H1 (cell line): ENCODE measurements at regions not wholly inside any gene's neighbourhood (a gene's known extent, or its start where the extent isn't known, plus 50 kb on each side); places are given as distances from the start of the nearest gene placed in this dataset.

Source experiments
- CTCF ChIA-PET: fragments of 300-600 bp; sonication (Branson Sonifier 250); formaldehyde crosslinking; loops from one replicate; lab custom pipeline; 2021; ENCODE audit not compliant: partially characterized antibody; lab: Charles Lee
- POLR2A ChIA-PET: fragments of 300-600 bp; sonication (Branson Sonifier 250); formaldehyde crosslinking; loops from one replicate; lab custom pipeline; 2021; ENCODE audit warnings: inconsistent platforms; ENCODE audit not compliant: partially characterized antibody; lab: Charles Lee
- DNase-seq, 2 experiments: peaks; one replicate each; pipeline versions ENCODE4 v3.0.0 to v3.0.0-alpha.2; 2010 to 2022; ENCODE audit warnings: low spot score in 2 of 2, low read depth in 1 of 2, mixed read lengths in 1 of 2
- FAIRE-seq: peaks from 2 replicates; lab custom pipeline; 2011; peaks lifted over from hg19 to GRCh38; lab: Jason Lieb, UNC
- H2AFZ ChIP-seq: 2 replicates; pipeline ENCODE4 v1.8.1; 2012; ENCODE audit warnings: low read length, inconsistent platforms
- H2AK5ac ChIP-seq: 2 replicates; pipeline ENCODE4 v1.6.1; 2013; ENCODE audit warnings: low read depth, low read length
- H2BK120ac ChIP-seq: replicated peaks from 2 replicates; pipeline ENCODE3; 2013; ENCODE audit warnings: low read depth, low read length, inconsistent platforms
- H2BK12ac ChIP-seq: 2 replicates; pipeline ENCODE4 v1.6.1; 2013; ENCODE audit warnings: low read depth, low read length
- H2BK15ac ChIP-seq: 2 replicates; pipeline ENCODE4 v1.6.1; 2013; ENCODE audit warnings: low read length
- H2BK20ac ChIP-seq: 2 replicates; pipeline ENCODE4 v1.6.1; 2013; ENCODE audit warnings: low read length
- H2BK5ac ChIP-seq: 2 replicates; pipeline ENCODE4 v1.6.1; 2013; ENCODE audit warnings: low read depth, low read length
- H3K14ac ChIP-seq: 2 replicates; pipeline ENCODE4 v1.6.1; 2013; ENCODE audit warnings: inconsistent platforms; ENCODE audit not compliant: insufficient read length
- H3K18ac ChIP-seq: 2 replicates; pipeline ENCODE4 v1.6.1; 2013; ENCODE audit warnings: low read length; ENCODE audit errors: extremely low read depth
- H3K23ac ChIP-seq: 2 replicates; pipeline ENCODE4 v1.6.1; 2013; ENCODE audit warnings: inconsistent platforms; ENCODE audit not compliant: insufficient read length
- H3K23me2 ChIP-seq: 2 replicates; pipeline ENCODE4 v1.6.1; 2013; ENCODE audit warnings: low read depth, low read length
- H3K27ac ChIP-seq: 2 replicates; pipeline ENCODE4 v1.6.1; 2011; ENCODE audit warnings: low read depth, low read length, inconsistent platforms
- H3K27me3 ChIP-seq, 4 experiments: replicated peaks in 1 of 4; 1 replicate in 1 of 4; 2 replicates in 3 of 4; pipeline versions ENCODE4 v1.6.1 to v1.8.1; 2011 to 2013; ENCODE audit warnings: low read length in 3 of 4, mild to moderate bottlenecking in 3 of 4, inconsistent platforms in 2 of 4, mixed read lengths in 2 of 4, moderate library complexity in 1 of 4; ENCODE audit not compliant: control insufficient read depth in 3 of 4, insufficient read depth in 3 of 4; ENCODE audit errors: extremely low read depth in 1 of 4
- H3K36me3 ChIP-seq, 4 experiments: 2 replicates each; pipeline versions ENCODE4 v1.6.1 to v1.8.1; 2011 to 2013; ENCODE audit warnings: mild to moderate bottlenecking in 4 of 4, low read length in 3 of 4, moderate library complexity in 2 of 4, control low read depth in 1 of 4, inconsistent platforms in 1 of 4; ENCODE audit not compliant: insufficient read depth in 4 of 4, control insufficient read depth in 2 of 4
- H3K4ac ChIP-seq: replicated peaks from 2 replicates; pipeline ENCODE3; 2013; ENCODE audit warnings: low read length, low read depth, mixed read lengths, inconsistent platforms; ENCODE audit not compliant: insufficient read length
- H3K4me1 ChIP-seq, 4 experiments: replicated peaks in 1 of 4; 1 replicate in 1 of 4; 2 replicates in 3 of 4; pipeline versions ENCODE4 v1.6.1 to v1.8.1; 2011 to 2013; ENCODE audit warnings: low read length in 3 of 4, inconsistent platforms in 2 of 4, mixed read lengths in 1 of 4; ENCODE audit not compliant: insufficient read depth in 4 of 4, control insufficient read depth in 3 of 4
- H3K4me2 ChIP-seq, 2 experiments: 2 replicates each; pipeline versions ENCODE4 v1.6.1 to v1.8.1; 2011 to 2013; ENCODE audit warnings: low read depth in 2 of 2, low read length in 2 of 2, control low read depth in 1 of 2, inconsistent platforms in 1 of 2, mild to moderate bottlenecking in 1 of 2; ENCODE audit not compliant: insufficient read depth in 1 of 2
- H3K4me3 ChIP-seq, 4 experiments: fragments of 200-600, 300-600 bp in 1 of 4; sonication (generic), shearing (Covaris generic), sonication (Bioruptor Twin) in 1 of 4; 2 replicates each; pipeline versions ENCODE4 v1.5.1 to v1.8.1; 2011 to 2016; ENCODE audit warnings: low read length in 4 of 4, low read depth in 3 of 4, control low read depth in 2 of 4, inconsistent platforms in 2 of 4, mild to moderate bottlenecking in 2 of 4, mixed read lengths in 1 of 4, moderate library complexity in 1 of 4; ENCODE audit not compliant: insufficient read depth in 2 of 4; ENCODE audit errors: extremely low read depth in 1 of 4
- H3K56ac ChIP-seq: replicated peaks from 2 replicates; pipeline ENCODE3; 2013; ENCODE audit warnings: low read depth, mild to moderate bottlenecking, mixed read lengths, low read length, inconsistent platforms; ENCODE audit not compliant: insufficient read length
- H3K79me1 ChIP-seq: 2 replicates; pipeline ENCODE4 v1.6.1; 2013; ENCODE audit warnings: low read depth, low read length, control low read depth
- H3K79me2 ChIP-seq, 2 experiments: 2 replicates each; pipeline versions ENCODE4 v1.6.1 to v1.8.1; 2012 to 2013; ENCODE audit warnings: low read length in 2 of 2, mild to moderate bottlenecking in 2 of 2, inconsistent platforms in 1 of 2; ENCODE audit not compliant: insufficient read depth in 2 of 2, control insufficient read depth in 1 of 2
- H3K9ac ChIP-seq, 4 experiments: replicated peaks in 1 of 4; 1 replicate in 1 of 4; 2 replicates in 3 of 4; pipeline versions ENCODE4 v1.6.1 to v1.8.1; 2011 to 2013; ENCODE audit warnings: low read depth in 3 of 4, low read length in 3 of 4, control low read depth in 2 of 4, mild to moderate bottlenecking in 2 of 4, moderate library complexity in 2 of 4, inconsistent platforms in 1 of 4; ENCODE audit errors: extremely low read depth in 1 of 4
- H3K9me3 ChIP-seq, 2 experiments: 2 replicates each; pipeline versions ENCODE4 v1.6.1 to v1.8.1; 2012 to 2013; ENCODE audit warnings: mild to moderate bottlenecking in 2 of 2, moderate library complexity in 2 of 2, control low read depth in 1 of 2, inconsistent platforms in 1 of 2, low read depth in 1 of 2, low read length in 1 of 2, mixed read lengths in 1 of 2; ENCODE audit not compliant: insufficient read depth in 2 of 2
- H4K20me1 ChIP-seq, 2 experiments: replicated peaks in 1 of 2; 2 replicates each; pipeline versions ENCODE3 to v1.8.1; 2011 to 2013; ENCODE audit warnings: inconsistent platforms in 2 of 2, low read length in 2 of 2, mild to moderate bottlenecking in 1 of 2; ENCODE audit not compliant: insufficient read depth in 2 of 2, control insufficient read depth in 1 of 2
- H4K5ac ChIP-seq: 2 replicates; pipeline ENCODE4 v1.6.1; 2013; ENCODE audit warnings: low read length, low read depth, mixed read lengths, inconsistent platforms; ENCODE audit not compliant: insufficient read length
- H4K8ac ChIP-seq: 2 replicates; pipeline ENCODE4 v1.8.0; 2013; ENCODE audit warnings: mild to moderate bottlenecking, moderate library complexity, low read length, inconsistent platforms; ENCODE audit not compliant: insufficient read depth; ENCODE audit errors: extremely low read depth
- H4K91ac ChIP-seq: replicated peaks from 2 replicates; pipeline ENCODE3; 2013; ENCODE audit warnings: low read length, mixed read lengths, inconsistent platforms; ENCODE audit not compliant: insufficient read length
- ASH2L ChIP-seq: fragments of 200-600, 300-600 bp; sonication (generic); IDR thresholded peaks from one replicate; pipeline ENCODE4 v1.7.1; 2017; ENCODE audit warnings: low read length
- BRCA1 ChIP-seq: IDR thresholded peaks from 2 replicates; pipeline ENCODE4 v1.6.1; 2012; ENCODE audit warnings: low read depth, low read length, improper control_type of control experiment
- CBX5 ChIP-seq: fragments of 300-800, 300-1000 bp; sonication (generic); IDR thresholded peaks from 2 replicates; pipeline ENCODE4 v1.7.1; 2016; ENCODE audit warnings: antibody characterized with exemption, low read length, low read depth
- CEBPB ChIP-seq: IDR thresholded peaks from 2 replicates; pipeline ENCODE4 v1.6.1; 2012; ENCODE audit warnings: low read depth, low read length
- CREB1 ChIP-seq: IDR thresholded peaks from 2 replicates; pipeline ENCODE4 v1.6.1; 2012; ENCODE audit warnings: inconsistent platforms
- GABPA ChIP-seq: IDR thresholded peaks from 2 replicates; pipeline ENCODE4 v1.6.1; 2011; ENCODE audit warnings: mild to moderate bottlenecking, low read length, moderate library complexity, borderline replicate concordance; ENCODE audit not compliant: insufficient read depth
- KDM1A ChIP-seq: fragments of 200-600, 300-600 bp; sonication (generic); IDR thresholded peaks from 2 replicates; pipeline ENCODE4 v1.7.1; 2016; ENCODE audit warnings: mild to moderate bottlenecking, low read length, borderline replicate concordance
- KDM4A ChIP-seq: IDR thresholded peaks from one replicate; pipeline ENCODE4 v1.7.1; 2012; ENCODE audit warnings: low read depth, mild to moderate bottlenecking, moderate library complexity, low read length, inconsistent platforms; ENCODE audit not compliant: severe bottlenecking
- NANOG ChIP-seq: IDR thresholded peaks from 2 replicates; pipeline ENCODE4 v1.6.1; 2011; ENCODE audit warnings: low read length, low read depth, mild to moderate bottlenecking, inconsistent platforms; ENCODE audit not compliant: insufficient read depth, poor library complexity, severe bottlenecking
- POLR2A ChIP-seq, 2 experiments: IDR thresholded peaks; 1 replicate in 1 of 2; 2 replicates in 1 of 2; pipeline ENCODE4 v1.6.1; 2011; ENCODE audit warnings: low read depth in 2 of 2, low read length in 2 of 2, mild to moderate bottlenecking in 2 of 2; ENCODE audit errors: control extremely low read depth in 1 of 2
- POLR2AphosphoS5 ChIP-seq: IDR thresholded peaks from 2 replicates; pipeline ENCODE4 v1.6.1; 2011; ENCODE audit warnings: low read depth, low read length
- RXRA ChIP-seq: IDR thresholded peaks from 2 replicates; pipeline ENCODE4 v1.6.1; 2011; ENCODE audit warnings: low read depth, mild to moderate bottlenecking, low read length, moderate library complexity; ENCODE audit not compliant: insufficient read depth
- SIN3A ChIP-seq, 2 experiments: IDR thresholded peaks in 1 of 2; conservative IDR thresholded peaks in 1 of 2; 2 replicates each; pipeline ENCODE4 v1.6.1; 2011 to 2012; ENCODE audit warnings: low read length in 2 of 2, improper control_type of control experiment in 1 of 2, low read depth in 1 of 2, mild to moderate bottlenecking in 1 of 2
- TAF7 ChIP-seq: optimal IDR thresholded peaks from 2 replicates; pipeline ENCODE3; 2011; ENCODE audit warnings: low read depth, mild to moderate bottlenecking, inconsistent platforms, low read length, moderate library complexity, borderline replicate concordance
- ZNF274 ChIP-seq: IDR thresholded peaks from 2 replicates; pipeline ENCODE4 v1.7.0; 2012; ENCODE audit warnings: low read length, borderline replicate concordance; ENCODE audit errors: extremely low read depth
- WGBS, 2 experiments: shearing (Covaris generic) in 1 of 2; methylation state at CpG; one replicate each; pipeline versions ENCODE4 v1.1.6 to v1.1.7; 2013 to 2015; ENCODE audit warnings: low lambda C conversion rate in 2 of 2, mixed read lengths in 2 of 2, inconsistent platforms in 1 of 2, low coverage in 1 of 2, missing lambda C conversion rate in 1 of 2; ENCODE audit not compliant: insufficient replicate concordance in 2 of 2, insufficient coverage in 1 of 2, insufficient read length in 1 of 2; ENCODE audit errors: extremely low coverage in 1 of 2, missing lambda C conversion rate in 1 of 2; 5-methylcytosine and 5-hydroxymethylcytosine counted together

DNA sequence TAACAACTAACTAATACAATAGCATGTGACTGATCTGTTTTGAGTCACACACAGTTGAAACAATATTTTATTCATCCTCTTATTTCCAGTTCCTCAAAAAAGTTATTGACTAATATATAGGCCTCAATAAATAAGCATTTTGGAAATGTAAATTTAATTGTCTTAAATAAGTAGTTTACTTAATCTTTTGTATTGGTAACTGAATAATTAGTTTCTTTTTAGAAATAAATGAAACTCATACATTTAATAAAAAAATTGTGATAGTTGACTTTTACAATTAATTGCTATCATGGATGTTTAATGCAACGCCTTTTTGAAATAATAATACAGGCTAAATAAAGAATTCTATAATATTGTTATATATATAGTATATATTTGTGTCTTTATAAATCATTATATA is 500.8 kb upstream of the PCDH20 start:
- H3K9me3 ChIP-seq, result no peaks in the 10 kb centered on the region
- no peak overlapping the region for H2AFZ ChIP-seq
- H3K23ac ChIP-seq, result no peak overlapping the region
- no peak overlapping the region for H3K18ac ChIP-seq
- H2BK12ac ChIP-seq, result no peak overlapping the region
- no peaks in the 10 kb centered on the region for H4K20me1 ChIP-seq
- no peak overlapping the region for H3K4me2 ChIP-seq
- no peak overlapping the region for H3K4ac ChIP-seq
- DNase-seq (no peak), FAIRE-seq (no peak)
- no peaks in the 10 kb centered on the region for H3K27me3 ChIP-seq
- H4K5ac ChIP-seq, result no peak overlapping the region
- no peaks in the 10 kb centered on the region for H3K4me1 ChIP-seq
- peak overlapping the region in 1 of 4 experiments; percentile 49; a peak in 1 of 7 replicates for H3K9ac ChIP-seq
- no peaks in the 10 kb centered on the region for H3K36me3 ChIP-seq
- no peak overlapping the region for H2BK120ac ChIP-seq
- TF ChIP-seq GABPA (no peak), KDM4A (no peak), KDM1A (no peak), ZNF274 (no peak), CBX5 (no peak), POLR2A (IDR thresholded peaks at IDR 0.05; ENCODE audit: control extremely low read depth in 1 of 2, low read depth in 2 of 2, low read length in 2 of 2) (no peak), TAF7 (no peak), CREB1 (no peak), POLR2AphosphoS5 (no peak), ASH2L (no peak), NANOG (no peak), RXRA (no peak), CEBPB (no peak), SIN3A (conservative IDR thresholded peaks at IDR 0.05 in 1 of 2, IDR thresholded peaks at IDR 0.05 in 1 of 2; ENCODE audit: low read depth in 1 of 2, low read length in 2 of 2) (no peak), BRCA1 (no peak)
- TF ChIP-seq, all 59 proteins: peak for 0
- Histone ChIP-seq H3K56ac (no peak overlapping the region), H3K79me2 (no peaks in the 10 kb centered on the region), H3K27ac (no peak overlapping the region), H2BK15ac (no peak overlapping the region), H2AK5ac (no peak overlapping the region), H2BK20ac (no peak overlapping the region), H2BK5ac (no peak overlapping the region), H4K91ac (no peak overlapping the region), H3K79me1 (no peaks in the 10 kb centered on the region), H3K14ac (no peak overlapping the region), H4K8ac (no peak overlapping the region), H3K4me3 (no peak overlapping the region), H3K23me2 (no peaks in the 10 kb centered on the region)
- ChIA-PET CTCF (no interaction called here), POLR2A (no interaction called here)
- 84% methylated on average over 1 of the region's 1 CpG; no CpG with 5 or more reads in 1 of the 2 experiments for WGBS, 2 experiments
